HG02885 (cell line): ENCODE measurements at regions not wholly inside any gene's neighbourhood (a gene's known extent, or its start where the extent isn't known, plus 50 kb on each side); places are given as distances from the start of the nearest gene placed in this dataset.
"Not testable (repeated sequence)": the region's sequence is repeated elsewhere in the genome, so short reads cannot be mapped to it uniquely, and the experiment has no call there.

ENCODE experiments used
- ATAC-seq: cut with Tn5 transposase; IDR thresholded peaks from one replicate; pipeline ENCODE4 v1.9.1; 2021; ENCODE audit warnings: mild to moderate bottlenecking; ENCODE audit not compliant: unreplicated experiment, poor library complexity

GRCh38 chr6:86872810-86873209 is 64.5 kb upstream of the HTR1E start:
- not testable (repeated sequence) for ATAC-seq

GRCh38 chr6:86871681-86872080 is 65.6 kb upstream of the HTR1E start:
- no peak for ATAC-seq

- ATAC-seq, result no peak
Observed at GRCh38 chr6:86869500-86869899, 67.8 kb upstream of the HTR1E start.

GRCh38 chr6:86859513-86859912 is 77.8 kb upstream of the HTR1E start:
- no peak for ATAC-seq

- ATAC-seq, result no peak
Observed at GRCh38 chr6:86858970-86859369, 78.4 kb upstream of the HTR1E start.

GRCh38 chr6:86857783-86858182 is 79.5 kb upstream of the HTR1E start:
- ATAC-seq, result no peak

GRCh38 chr6:86856937-86857563 is 80.3 kb upstream of the HTR1E start:
- peak; percentile 85 for ATAC-seq

- ATAC-seq, result no peak
Observed at GRCh38 chr6:86856379-86856778, 80.9 kb upstream of the HTR1E start.

- no peak for ATAC-seq
Observed at GRCh38 chr6:86848986-86849385, 88.3 kb upstream of the HTR1E start.

- no peak for ATAC-seq
Observed at GRCh38 chr6:86832686-86833085, 104.6 kb upstream of the HTR1E start.

GRCh38 chr6:86825436-86825835 is 111.9 kb upstream of the HTR1E start:
- ATAC-seq, result no peak

- no peak for ATAC-seq
Observed at GRCh38 chr6:86822747-86823146, 114.6 kb upstream of the HTR1E start.

- ATAC-seq, result peak; percentile 51
Observed at GRCh38 chr6:86820750-86821149, 116.6 kb upstream of the HTR1E start.

GRCh38 chr6:86793649-86794048 is 143.7 kb upstream of the HTR1E start:
- no peak for ATAC-seq

- no peak for ATAC-seq
Observed at GRCh38 chr6:86791476-86791875, 145.9 kb upstream of the HTR1E start.

GRCh38 chr6:86789779-86790411 is 147.4 kb upstream of the HTR1E start:
- ATAC-seq, result no peak

GRCh38 chr6:86782328-86782727 is 155.0 kb upstream of the HTR1E start:
- no peak for ATAC-seq

- no peak for ATAC-seq
Observed at GRCh38 chr6:86780923-86781322, 156.4 kb upstream of the HTR1E start.

GRCh38 chr6:86775893-86776292 is 161.4 kb upstream of the HTR1E start:
- ATAC-seq, result no peak

- ATAC-seq, result no peak
Observed at GRCh38 chr6:86765211-86765610, 172.1 kb upstream of the HTR1E start.

- not testable (repeated sequence) for ATAC-seq
Observed at GRCh38 chr6:86759953-86760352, 177.4 kb upstream of the HTR1E start.

GRCh38 chr6:86756640-86757229 is 180.6 kb upstream of the HTR1E start:
- no peak for ATAC-seq
